Activated naive CD8-positive, alpha-beta T cell treated with anti-CD3 and anti-CD28 coated beads, Interleukin-2, amount 50 U/mL, for 24 hours (primary cell): ENCODE measurements at regions not wholly inside any gene's neighbourhood (a gene's known extent, or its start where the extent isn't known, plus 50 kb on each side); places are given as distances from the start of the nearest gene placed in this dataset.

Experiments used
- ATAC-seq: fragments of 150-1000 bp; cut with Tn5 transposase; one replicate; pipeline ENCODE4 v1.10.0; 2021
- DNase-seq: peaks from one replicate; pipeline ENCODE4 v3.0.0; 2021
- H3K27ac Mint-ChIP-seq: one replicate; pipeline ENCODE4 v1.8.0; 2021; ENCODE audit warnings: mild to moderate bottlenecking, mixed read lengths
- H3K27me3 Mint-ChIP-seq: one replicate; pipeline ENCODE4 v1.8.0; 2021; ENCODE audit warnings: mixed read lengths
- H3K36me3 Mint-ChIP-seq: one replicate; pipeline ENCODE4 v1.8.0; 2021; ENCODE audit warnings: low read depth, mixed read lengths
- H3K4me1 Mint-ChIP-seq: one replicate; pipeline ENCODE4 v1.8.0; 2021; ENCODE audit warnings: mixed read lengths
- H3K4me3 Mint-ChIP-seq: one replicate; pipeline ENCODE4 v1.8.0; 2021; ENCODE audit warnings: mild to moderate bottlenecking, moderate library complexity, mixed read lengths
- H3K9me3 Mint-ChIP-seq: one replicate; pipeline ENCODE4 v1.8.0; 2021; ENCODE audit warnings: mixed read lengths

- Mint-ChIP-seq H3K27me3 (no peaks in the 10 kb centered on the region), H3K4me3 (no peak overlapping the region), H3K36me3 (no peaks in the 10 kb centered on the region), H3K9me3 (peaks cover 4% of the 10 kb centered on the region), H3K4me1 (no peaks in the 10 kb centered on the region), H3K27ac (no peak overlapping the region)
- ATAC-seq (no peak), DNase-seq (no peak)
Measured at GRCh38 chr9:16268067-16268881, 602.2 kb downstream of the BNC2 start.

- ATAC-seq (no peak), DNase-seq (no peak)
- Mint-ChIP-seq H3K9me3 (no peaks in the 10 kb centered on the region), H3K27me3 (no peaks in the 10 kb centered on the region), H3K4me3 (no peak overlapping the region), H3K36me3 (no peaks in the 10 kb centered on the region), H3K4me1 (no peaks in the 10 kb centered on the region), H3K27ac (no peak overlapping the region)
Measured at GRCh38 chr9:16271967-16272366, 598.5 kb downstream of the BNC2 start.

GRCh38 chr9:16272776-16273175 is 597.7 kb downstream of the BNC2 start:
- Mint-ChIP-seq H3K4me3 (no peak overlapping the region), H3K27me3 (no peaks in the 10 kb centered on the region), H3K4me1 (no peaks in the 10 kb centered on the region), H3K9me3 (no peaks in the 10 kb centered on the region), H3K27ac (no peak overlapping the region), H3K36me3 (no peaks in the 10 kb centered on the region)
- DNase-seq = no peak
- ATAC-seq = no peak

GRCh38 chr9:16275795-16276624 is 594.5 kb downstream of the BNC2 start:
- no peak overlapping the region for H3K27ac Mint-ChIP-seq
- H3K9me3 Mint-ChIP-seq = no peaks in the 10 kb centered on the region
- H3K36me3 Mint-ChIP-seq = no peaks in the 10 kb centered on the region
- no peaks in the 10 kb centered on the region for H3K4me1 Mint-ChIP-seq
- H3K27me3 Mint-ChIP-seq = no peaks in the 10 kb centered on the region
- DNase-seq (no peak), ATAC-seq (no peak)
- H3K4me3 Mint-ChIP-seq = no peak overlapping the region

GRCh38 chr9:16276866-16277265 is 593.6 kb downstream of the BNC2 start:
- H3K9me3 Mint-ChIP-seq = no peaks in the 10 kb centered on the region
- H3K27me3 Mint-ChIP-seq = no peaks in the 10 kb centered on the region
- no peaks in the 10 kb centered on the region for H3K36me3 Mint-ChIP-seq
- DNase-seq (no peak), ATAC-seq (no peak)
- H3K4me1 Mint-ChIP-seq = no peaks in the 10 kb centered on the region
- H3K27ac Mint-ChIP-seq = no peak overlapping the region
- H3K4me3 Mint-ChIP-seq = no peak overlapping the region

GRCh38 chr9:16277471-16277960 is 593.0 kb downstream of the BNC2 start:
- no peak overlapping the region for H3K27ac Mint-ChIP-seq
- ATAC-seq (no peak), DNase-seq (no peak)
- H3K4me3 Mint-ChIP-seq = no peak overlapping the region
- H3K4me1 Mint-ChIP-seq = no peaks in the 10 kb centered on the region
- no peaks in the 10 kb centered on the region for H3K36me3 Mint-ChIP-seq
- H3K27me3 Mint-ChIP-seq = no peaks in the 10 kb centered on the region
- H3K9me3 Mint-ChIP-seq = no peaks in the 10 kb centered on the region

- no peaks in the 10 kb centered on the region for H3K9me3 Mint-ChIP-seq
- no peaks in the 10 kb centered on the region for H3K4me1 Mint-ChIP-seq
- no peaks in the 10 kb centered on the region for H3K36me3 Mint-ChIP-seq
- no peak overlapping the region for H3K4me3 Mint-ChIP-seq
- DNase-seq (no peak), ATAC-seq (no peak)
- no peak overlapping the region for H3K27ac Mint-ChIP-seq
- H3K27me3 Mint-ChIP-seq = no peaks in the 10 kb centered on the region
Measured at GRCh38 chr9:16278326-16278999, 592.0 kb downstream of the BNC2 start.

GRCh38 chr9:16281707-16282106 is 588.8 kb downstream of the BNC2 start:
- H3K9me3 Mint-ChIP-seq = no peaks in the 10 kb centered on the region
- H3K4me3 Mint-ChIP-seq = no peak overlapping the region
- H3K4me1 Mint-ChIP-seq = no peaks in the 10 kb centered on the region
- H3K27ac Mint-ChIP-seq = no peak overlapping the region
- no peak for ATAC-seq
- no peaks in the 10 kb centered on the region for H3K36me3 Mint-ChIP-seq
- no peak for DNase-seq
- H3K27me3 Mint-ChIP-seq = no peaks in the 10 kb centered on the region

- Mint-ChIP-seq H3K27ac (no peak overlapping the region), H3K4me3 (no peak overlapping the region), H3K27me3 (no peaks in the 10 kb centered on the region), H3K9me3 (no peaks in the 10 kb centered on the region), H3K36me3 (no peaks in the 10 kb centered on the region), H3K4me1 (no peaks in the 10 kb centered on the region)
- ATAC-seq (no peak), DNase-seq (no peak)
Measured at GRCh38 chr9:16282216-16282615, 588.3 kb downstream of the BNC2 start.

GRCh38 chr9:16282718-16283117 is 587.8 kb downstream of the BNC2 start:
- Mint-ChIP-seq H3K4me1 (no peaks in the 10 kb centered on the region), H3K27me3 (no peaks in the 10 kb centered on the region), H3K36me3 (no peaks in the 10 kb centered on the region), H3K4me3 (no peak overlapping the region), H3K27ac (no peak overlapping the region), H3K9me3 (no peaks in the 10 kb centered on the region)
- DNase-seq = no peak
- ATAC-seq = no peak

- Mint-ChIP-seq H3K27me3 (no peaks in the 10 kb centered on the region), H3K36me3 (no peaks in the 10 kb centered on the region), H3K4me1 (no peaks in the 10 kb centered on the region), H3K27ac (no peak overlapping the region), H3K9me3 (no peaks in the 10 kb centered on the region), H3K4me3 (no peak overlapping the region)
- ATAC-seq = no peak
- no peak for DNase-seq
Measured at GRCh38 chr9:16286160-16286559, 584.3 kb downstream of the BNC2 start.

GRCh38 chr9:16289639-16290038 is 580.8 kb downstream of the BNC2 start:
- Mint-ChIP-seq H3K4me1 (no peaks in the 10 kb centered on the region), H3K4me3 (no peak overlapping the region), H3K9me3 (no peaks in the 10 kb centered on the region), H3K27ac (no peak overlapping the region), H3K36me3 (no peaks in the 10 kb centered on the region), H3K27me3 (no peaks in the 10 kb centered on the region)
- ATAC-seq (no peak), DNase-seq (no peak)

GRCh38 chr9:16290169-16290568 is 580.3 kb downstream of the BNC2 start:
- H3K27me3 Mint-ChIP-seq = no peaks in the 10 kb centered on the region
- no peaks in the 10 kb centered on the region for H3K4me1 Mint-ChIP-seq
- H3K9me3 Mint-ChIP-seq = no peaks in the 10 kb centered on the region
- no peak for DNase-seq
- no peak for ATAC-seq
- no peak overlapping the region for H3K27ac Mint-ChIP-seq
- H3K36me3 Mint-ChIP-seq = no peaks in the 10 kb centered on the region
- H3K4me3 Mint-ChIP-seq = no peak overlapping the region

GRCh38 chr9:16291921-16292320 is 578.5 kb downstream of the BNC2 start:
- H3K9me3 Mint-ChIP-seq = no peaks in the 10 kb centered on the region

GRCh38 chr9:16293610-16294009 is 576.9 kb downstream of the BNC2 start:
- no peaks in the 10 kb centered on the region for H3K4me1 Mint-ChIP-seq
- no peaks in the 10 kb centered on the region for H3K36me3 Mint-ChIP-seq
- ATAC-seq (no peak), DNase-seq (no peak)
- H3K9me3 Mint-ChIP-seq = no peaks in the 10 kb centered on the region
- H3K27ac Mint-ChIP-seq = no peak overlapping the region
- H3K4me3 Mint-ChIP-seq = no peak overlapping the region
- H3K27me3 Mint-ChIP-seq = peaks cover 3% of the 10 kb centered on the region

More at GRCh38 chr9:16291921-16292320, 578.5 kb downstream of the BNC2 start:
- ATAC-seq = no peak
- Mint-ChIP-seq H3K27me3 (no peaks in the 10 kb centered on the region), H3K4me3 (no peak overlapping the region), H3K4me1 (no peaks in the 10 kb centered on the region), H3K36me3 (no peaks in the 10 kb centered on the region), H3K27ac (no peak overlapping the region)
- no peak for DNase-seq
